Left lung (tissue), 4 donors: ENCODE measurements at regions not wholly inside any gene's neighbourhood (a gene's known extent, or its start where the extent isn't known, plus 50 kb on each side); places are given as distances from the start of the nearest gene placed in this dataset.

Experiments used
- ATAC-seq: fragments of 200-7000 bp; cut with Tn5 transposase; one replicate; pipeline ENCODE4 v1.9.1; 2020; ENCODE audit warnings: moderate library complexity
- DNase-seq, 4 donors: peaks; one replicate each; pipeline ENCODE4 v3.0.0-alpha.2; 2013 to 2020
- H3K27ac ChIP-seq, 2 donors: fragments of 200-600 bp; sonication (generic) in 1 of 2; one replicate each; pipeline versions ENCODE4 v1.5.0 to v1.8.0; 2020 to 2021
- H3K27me3 ChIP-seq, 2 donors: fragments of 200-600 bp; sonication (generic) in 1 of 2; one replicate each; pipeline versions ENCODE4 v1.5.0 to v1.8.0; 2020 to 2021
- H3K36me3 ChIP-seq, 2 donors: fragments of 200-600 bp; sonication (generic) in 1 of 2; one replicate each; pipeline versions ENCODE4 v1.5.0 to v1.8.0; 2020 to 2021
- H3K4me1 ChIP-seq, 2 donors: fragments of 200-600 bp; one replicate each; pipeline ENCODE4 v1.8.0; 2021
- H3K4me3 ChIP-seq, 2 donors: fragments of 200-600 bp; sonication (generic) in 1 of 2; one replicate each; pipeline versions ENCODE4 v1.5.0 to v1.8.0; 2020 to 2021; ENCODE audit warnings: mild to moderate bottlenecking in 1 of 2
- H3K9me3 ChIP-seq, 2 donors: fragments of 200-600 bp; sonication (generic) in 1 of 2; one replicate each; pipeline versions ENCODE4 v1.5.0 to v1.8.0; 2020 to 2021
- CTCF ChIP-seq, 2 donors: fragments of 200-600 bp; sonication (generic) in 1 of 2; IDR thresholded peaks; one replicate each; pipeline versions ENCODE4 v1.5.0 to v1.8.0; 2021; ENCODE audit warnings: antibody characterized with exemption in 2 of 2
- intact Hi-C, 2 donors: fragments of 100-400 bp; cut with DNase I; formaldehyde crosslinking; loops; one replicate each; pipeline versions ENCODE4 v1.11.2 to v1.14.2; 2022
- donor health status: DM: no; HTN: yes; CAD: no.
- donor health status: DM: no; HTN: no; CAD: no.

DNA sequence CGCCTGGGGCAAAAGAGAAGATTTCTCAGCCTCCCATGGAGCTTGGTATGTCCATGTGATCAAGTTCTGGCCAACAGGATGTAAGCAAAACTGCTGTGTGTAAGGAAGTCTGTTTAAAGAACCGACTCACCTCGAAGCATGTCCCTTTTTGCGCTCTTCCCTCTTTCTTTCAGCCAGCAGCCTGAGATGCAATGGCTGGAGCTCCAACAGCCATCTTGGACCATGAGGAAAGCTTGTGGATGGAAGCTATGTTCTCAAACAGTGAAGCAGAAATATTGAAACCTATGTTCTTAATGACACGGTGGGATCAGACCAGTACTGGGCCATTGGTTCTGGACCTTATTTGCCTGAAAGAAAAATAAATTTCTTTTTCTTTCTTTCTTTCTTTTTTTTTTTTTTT lies 82.3 kb upstream of the SLC24A4 start:
- Histone ChIP-seq H3K27ac (no peak overlapping the region), H3K9me3 (peaks cover 0 to 19% of the 10 kb centered on the region in 2 donors), H3K4me1 (no peaks in the 10 kb centered on the region), H3K36me3 (no peaks in the 10 kb centered on the region), H3K4me3 (no peak overlapping the region), H3K27me3 (no peaks in the 10 kb centered on the region)
- no peak for DNase-seq
- no peak for TF ChIP-seq CTCF (IDR thresholded peaks at IDR 0.05)
- intact Hi-C loops = no loop called here
- no peak for ATAC-seq

DNA sequence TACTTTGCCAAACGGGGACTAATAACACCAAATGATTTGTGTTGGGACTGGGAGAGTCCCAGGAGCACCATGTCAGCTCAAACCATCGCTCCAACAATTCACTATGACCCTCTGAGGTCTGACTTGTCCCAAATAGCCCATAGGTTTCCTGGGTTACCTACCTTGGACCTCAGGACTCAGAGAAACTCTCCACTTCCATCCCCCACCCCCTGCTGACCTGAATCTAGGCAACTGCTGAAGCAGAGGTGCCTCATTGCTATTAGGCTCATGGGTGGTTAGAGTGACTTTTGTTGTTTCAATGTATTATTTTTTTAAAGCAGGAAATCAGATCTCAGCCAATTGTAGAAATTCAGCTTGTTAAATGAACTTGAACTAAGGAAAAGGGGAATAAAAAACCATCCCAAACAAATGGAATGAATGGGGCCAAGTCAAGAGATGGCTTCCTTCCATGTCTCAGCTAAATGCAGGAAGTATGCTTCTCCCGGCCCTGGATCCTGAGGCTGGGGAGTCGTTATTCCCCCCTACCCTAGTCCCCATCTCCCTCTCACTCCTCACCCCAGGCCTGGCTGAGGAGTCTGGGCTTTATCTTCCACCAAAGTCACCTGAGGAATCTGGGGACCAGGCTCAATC lies 80.9 kb upstream of the SLC24A4 start:
- DNase-seq (no peak), ATAC-seq (no peak)
- no peaks in the 10 kb centered on the region for H3K36me3 ChIP-seq
- TF ChIP-seq CTCF (IDR thresholded peaks at IDR 0.05) = no peak
- H3K4me3 ChIP-seq = no peak overlapping the region
- peaks cover 0 to 26% of the 10 kb centered on the region in 2 donors for H3K9me3 ChIP-seq
- no peak overlapping the region for H3K27ac ChIP-seq
- peaks cover 0 to 4% of the 10 kb centered on the region in 2 donors for H3K4me1 ChIP-seq
- no peaks in the 10 kb centered on the region for H3K27me3 ChIP-seq
- intact Hi-C loops = no loop called here

- H3K27ac ChIP-seq = no peak overlapping the region
- H3K4me3 ChIP-seq = no peak overlapping the region
- H3K36me3 ChIP-seq = no peaks in the 10 kb centered on the region
- peaks cover 0 to 16% of the 10 kb centered on the region in 2 donors for H3K4me1 ChIP-seq
- H3K9me3 ChIP-seq = peaks cover 0 to 24% of the 10 kb centered on the region in 2 donors
- TF ChIP-seq CTCF (IDR thresholded peaks at IDR 0.05) = no peak
- DNase-seq (no peak), ATAC-seq (no peak)
- H3K27me3 ChIP-seq = no peaks in the 10 kb centered on the region
- intact Hi-C loops = no loop called here
Measured at GRCh38 chr14:92244805-92245204, 78.2 kb upstream of the SLC24A4 start.

DNA sequence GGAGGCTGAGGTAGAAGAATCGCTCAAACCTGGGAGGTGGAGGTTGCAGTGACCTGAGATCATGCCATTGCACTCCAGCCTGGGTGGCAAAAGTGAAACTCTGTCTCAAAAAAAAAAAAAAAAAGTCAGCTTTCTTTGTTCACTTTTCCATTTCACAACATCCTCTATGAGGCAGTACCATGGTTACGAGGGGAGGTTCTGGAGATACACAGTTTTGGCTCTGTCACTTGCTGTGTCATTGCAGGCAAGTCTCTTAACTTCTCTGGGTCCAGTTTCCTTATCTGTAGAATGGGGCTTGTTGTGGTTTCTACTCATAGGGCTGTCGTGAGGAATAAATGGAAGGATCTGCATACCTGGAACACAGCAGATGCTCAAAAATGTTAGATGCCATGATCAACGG lies 75.6 kb upstream of the SLC24A4 start:
- Histone ChIP-seq H3K27me3 (peaks cover 0 to 5% of the 10 kb centered on the region in 2 donors), H3K4me3 (no peak overlapping the region), H3K27ac (peak overlapping the region in 1 of 2 donors; percentile 68), H3K36me3 (no peaks in the 10 kb centered on the region), H3K9me3 (peaks cover 0 to 22% of the 10 kb centered on the region in 2 donors), H3K4me1 (peaks cover 0 to 16% of the 10 kb centered on the region in 2 donors)
- TF ChIP-seq CTCF (IDR thresholded peaks at IDR 0.05) = no peak
- DNase-seq (no peak), ATAC-seq (peak; percentile 53)
- intact Hi-C loops = no loop called here

GRCh38 chr14:92247947-92248346 lies 75.0 kb upstream of the SLC24A4 start:
- Histone ChIP-seq H3K9me3 (peaks cover 0 to 22% of the 10 kb centered on the region in 2 donors), H3K27me3 (peaks cover 0 to 8% of the 10 kb centered on the region in 2 donors), H3K36me3 (no peaks in the 10 kb centered on the region), H3K4me1 (peaks cover 0 to 16% of the 10 kb centered on the region in 2 donors), H3K27ac (peak overlapping the region in 1 of 2 donors; percentile 68), H3K4me3 (no peak overlapping the region)
- no peak for TF ChIP-seq CTCF (IDR thresholded peaks at IDR 0.05)
- peak in 2 of 4 donors; percentile 32 to 63 for DNase-seq
- ATAC-seq = no peak
- intact Hi-C loops = no loop called here
